GM23248 (cell line): ENCODE measurements at regions not wholly inside any gene's neighbourhood (a gene's known extent, or its start where the extent isn't known, plus 50 kb on each side); places are given as distances from the start of the nearest gene placed in this dataset.
A peak's percentile ranks its signal among the peaks of the same experiment; 100 is the strongest.

Experiments used
- DNase-seq: peaks from one replicate; pipeline ENCODE4 v3.0.0-alpha.2; 2015
- H2AFZ ChIP-seq: fragments of 200-600 bp; sonication (generic); 2 replicates; pipeline ENCODE4 v1.6.1; 2016; ENCODE audit warnings: antibody characterized with exemption
- H3F3A ChIP-seq: fragments of 200-600 bp; sonication (generic); 2 replicates; pipeline ENCODE4 v1.6.1; 2016; ENCODE audit warnings: mild to moderate bottlenecking, antibody characterized with exemption, mixed run types; ENCODE audit not compliant: insufficient read depth
- H3K27ac ChIP-seq: fragments of 200-600 bp; sonication (generic); 2 replicates; pipeline ENCODE4 v1.5.1; 2016; ENCODE audit warnings: mild to moderate bottlenecking
- H3K27me3 ChIP-seq: fragments of 200-600 bp; sonication (generic); replicated peaks from 2 replicates; pipeline ENCODE4 v1.6.1; 2016; ENCODE audit warnings: mild to moderate bottlenecking; ENCODE audit not compliant: insufficient read depth
- H3K36me3 ChIP-seq: fragments of 200-600 bp; sonication (generic); 2 replicates; pipeline ENCODE4 v1.6.1; 2016; ENCODE audit warnings: low read depth, mild to moderate bottlenecking
- H3K4me1 ChIP-seq: fragments of 200-600 bp; sonication (generic); 2 replicates; pipeline ENCODE4 v1.6.1; 2016; ENCODE audit warnings: mild to moderate bottlenecking; ENCODE audit not compliant: insufficient read depth
- H3K4me2 ChIP-seq: fragments of 200-600 bp; sonication (generic); one replicate; pipeline ENCODE4 v1.6.1; 2016; ENCODE audit warnings: mild to moderate bottlenecking; ENCODE audit not compliant: unreplicated experiment
- H3K4me3 ChIP-seq: fragments of 200-600 bp; sonication (generic); 2 replicates; pipeline ENCODE4 v1.5.1; 2016; ENCODE audit warnings: mild to moderate bottlenecking
- H3K79me2 ChIP-seq: fragments of 200-600 bp; sonication (generic); 2 replicates; pipeline ENCODE4 v1.6.1; 2016; ENCODE audit warnings: mild to moderate bottlenecking; ENCODE audit not compliant: insufficient read depth
- H3K9ac ChIP-seq: fragments of 200-600 bp; sonication (generic); 2 replicates; pipeline ENCODE4 v1.6.1; 2016; ENCODE audit warnings: mild to moderate bottlenecking
- H3K9me2 ChIP-seq: fragments of 200-600 bp; sonication (generic); 2 replicates; pipeline ENCODE4 v1.6.1; 2016; ENCODE audit warnings: mixed run types, mild to moderate bottlenecking, moderate library complexity; ENCODE audit not compliant: insufficient read depth
- H3K9me3 ChIP-seq: fragments of 200-600 bp; sonication (generic); one replicate; pipeline ENCODE4 v1.6.1; 2017; ENCODE audit warnings: low read depth
- H4K20me1 ChIP-seq: fragments of 200-600 bp; sonication (generic); 2 replicates; pipeline ENCODE4 v1.6.0; 2016; ENCODE audit not compliant: insufficient read depth
- EZH2 ChIP-seq: fragments of 200-600 bp; sonication (generic); IDR thresholded peaks from 2 replicates; pipeline ENCODE4 v1.6.1; 2018; ENCODE audit warnings: antibody characterized with exemption, mild to moderate bottlenecking; ENCODE audit not compliant: insufficient read depth, poor library complexity, severe bottlenecking
- EZH2phosphoT487 ChIP-seq: fragments of 200-600 bp; sonication (generic); IDR thresholded peaks from 2 replicates; pipeline ENCODE4 v1.6.1; 2018; ENCODE audit warnings: antibody characterized with exemption, moderate library complexity, mild to moderate bottlenecking, low read depth; ENCODE audit not compliant: insufficient read depth
- WGBS, 2 experiments: methylation state at CpG; one replicate each; pipeline ENCODE4 v1.1.6; 2015 to 2017; ENCODE audit warnings: low lambda C conversion rate in 2 of 2, low coverage in 1 of 2; ENCODE audit errors: missing lambda C conversion rate in 2 of 2; 5-methylcytosine and 5-hydroxymethylcytosine counted together
- in situ Hi-C: fragments of 300-500 bp; cut with MboI; formaldehyde crosslinking; loops from 2 replicates; pipeline ENCODE4 v1.15.0; 2020

GRCh38 chr6:23905133-23905815, 220.7 kb upstream of the NRSN1 start:
- WGBS, 2 experiments = 14 to 15% methylated on average over 8 of the region's 8 CpGs
- H2AFZ ChIP-seq = no peak overlapping the region
- in situ Hi-C loops = no loop called here
- H3K4me2 ChIP-seq = no peak overlapping the region
- no peaks in the 10 kb centered on the region for H4K20me1 ChIP-seq
- H3K4me1 ChIP-seq = no peaks in the 10 kb centered on the region
- no peaks in the 10 kb centered on the region for H3F3A ChIP-seq
- H3K9ac ChIP-seq = no peak overlapping the region
- no peaks in the 10 kb centered on the region for H3K36me3 ChIP-seq
- DNase-seq = no peak
- H3K9me2 ChIP-seq = no peaks in the 10 kb centered on the region
- H3K79me2 ChIP-seq = no peaks in the 10 kb centered on the region
- no peak overlapping the region for H3K27ac ChIP-seq
- no peaks in the 10 kb centered on the region for H3K9me3 ChIP-seq
- no peak overlapping the region for H3K4me3 ChIP-seq
- TF ChIP-seq EZH2phosphoT487 = no peak
- TF ChIP-seq EZH2 = no peak
- H3K27me3 ChIP-seq = no peaks in the 10 kb centered on the region

GRCh38 chr6:23910420-23910819, 215.6 kb upstream of the NRSN1 start:
- Histone ChIP-seq H3F3A (no peaks in the 10 kb centered on the region), H3K9me3 (no peaks in the 10 kb centered on the region), H3K36me3 (no peaks in the 10 kb centered on the region), H3K27me3 (no peaks in the 10 kb centered on the region), H3K79me2 (no peaks in the 10 kb centered on the region), H3K4me1 (no peaks in the 10 kb centered on the region), H4K20me1 (no peaks in the 10 kb centered on the region), H3K4me2 (no peak overlapping the region), H3K9ac (no peak overlapping the region), H3K9me2 (no peaks in the 10 kb centered on the region), H2AFZ (no peak overlapping the region), H3K4me3 (no peak overlapping the region), H3K27ac (no peak overlapping the region)
- TF ChIP-seq EZH2phosphoT487 (no peak), EZH2 (no peak)
- in situ Hi-C loops = no loop called here
- no peak for DNase-seq
- WGBS, 2 experiments = 6 to 10% methylated on average over 2 of the region's 2 CpGs

- Histone ChIP-seq H3F3A (no peaks in the 10 kb centered on the region), H3K4me1 (no peaks in the 10 kb centered on the region), H3K36me3 (no peaks in the 10 kb centered on the region), H2AFZ (no peak overlapping the region), H3K9me2 (no peaks in the 10 kb centered on the region), H3K27me3 (no peaks in the 10 kb centered on the region), H3K79me2 (no peaks in the 10 kb centered on the region), H3K9me3 (no peaks in the 10 kb centered on the region), H3K9ac (no peak overlapping the region), H3K4me2 (no peak overlapping the region), H3K4me3 (no peak overlapping the region), H3K27ac (no peak overlapping the region), H4K20me1 (no peaks in the 10 kb centered on the region)
- TF ChIP-seq EZH2phosphoT487 (no peak), EZH2 (no peak)
- WGBS, 2 experiments = 61 to 67% methylated on average over 1 of the region's 1 CpG
- DNase-seq = no peak
- in situ Hi-C loops = no loop called here
Observed at GRCh38 chr6:23927935-23928334, 198.1 kb upstream of the NRSN1 start.

- no peaks in the 10 kb centered on the region for H3K27me3 ChIP-seq
- H3K4me2 ChIP-seq = no peak overlapping the region
- no peaks in the 10 kb centered on the region for H3K9me2 ChIP-seq
- WGBS, 2 experiments = 3 to 9% methylated on average over 3 of the region's 3 CpGs
- DNase-seq = no peak
- in situ Hi-C loops = no loop called here
- no peaks in the 10 kb centered on the region for H4K20me1 ChIP-seq
- no peak overlapping the region for H3K9ac ChIP-seq
- no peaks in the 10 kb centered on the region for H3K79me2 ChIP-seq
- no peak for TF ChIP-seq EZH2phosphoT487
- TF ChIP-seq EZH2 = no peak
- no peaks in the 10 kb centered on the region for H3K9me3 ChIP-seq
- H3K4me1 ChIP-seq = no peaks in the 10 kb centered on the region
- no peak overlapping the region for H3K27ac ChIP-seq
- no peak overlapping the region for H3K4me3 ChIP-seq
- H3K36me3 ChIP-seq = no peaks in the 10 kb centered on the region
- H3F3A ChIP-seq = no peaks in the 10 kb centered on the region
- H2AFZ ChIP-seq = no peak overlapping the region
Observed at GRCh38 chr6:23929201-23929600, 196.8 kb upstream of the NRSN1 start.

GRCh38 chr6:23940466-23940865, 185.5 kb upstream of the NRSN1 start:
- no peaks in the 10 kb centered on the region for H3F3A ChIP-seq
- no peaks in the 10 kb centered on the region for H3K4me1 ChIP-seq
- no peak overlapping the region for H3K4me2 ChIP-seq
- H3K9ac ChIP-seq = no peak overlapping the region
- peak; percentile 8 for DNase-seq
- in situ Hi-C loops = no loop called here
- no peak overlapping the region for H3K27ac ChIP-seq
- H3K79me2 ChIP-seq = no peaks in the 10 kb centered on the region
- no peaks in the 10 kb centered on the region for H4K20me1 ChIP-seq
- no peaks in the 10 kb centered on the region for H3K9me3 ChIP-seq
- H3K36me3 ChIP-seq = no peaks in the 10 kb centered on the region
- H3K27me3 ChIP-seq = no peaks in the 10 kb centered on the region
- H3K9me2 ChIP-seq = no peaks in the 10 kb centered on the region
- TF ChIP-seq EZH2 = no peak
- no peak for TF ChIP-seq EZH2phosphoT487
- no peak overlapping the region for H3K4me3 ChIP-seq
- no peak overlapping the region for H2AFZ ChIP-seq
